Stimulated activated CD4-positive, alpha-beta T cell treated with anti-CD3 and anti-CD28 coated beads, Interleukin-1b, Interleukin-23, amount 100 ng/mL, for 48 hours (primary cell): ENCODE measurements at regions not wholly inside any gene's neighbourhood (a gene's known extent, or its start where the extent isn't known, plus 50 kb on each side); places are given as distances from the start of the nearest gene placed in this dataset.
A peak's percentile ranks its signal among the peaks of the same experiment; 100 is the strongest.
"Not testable (repeated sequence)": the region's sequence is repeated elsewhere in the genome, so short reads cannot be mapped to it uniquely, and the experiment has no call there.

Experiments used
- DNase-seq: peaks from one replicate; pipeline ENCODE4 v3.0.0-alpha.2; 2020

- DNase-seq: no peak
Observed at GRCh38 chr3:43838877-43839276, 148.1 kb downstream of the ABHD5 start.

GRCh38 chr3:43843386-43843785, 152.6 kb downstream of the ABHD5 start:
- no peak for DNase-seq

- no peak for DNase-seq
Observed at GRCh38 chr3:43844757-43845156, 154.0 kb downstream of the ABHD5 start.

- DNase-seq: not testable (repeated sequence)
Observed at GRCh38 chr3:43845553-43845952, 154.8 kb downstream of the ABHD5 start.

GRCh38 chr3:43852066-43852465, 161.3 kb downstream of the ABHD5 start:
- DNase-seq: no peak

GRCh38 chr3:43854283-43854682, 163.5 kb downstream of the ABHD5 start:
- DNase-seq: no peak

GRCh38 chr3:43854916-43855315, 164.2 kb downstream of the ABHD5 start:
- DNase-seq: no peak

GRCh38 chr3:43855674-43856299, 165.0 kb downstream of the ABHD5 start:
- DNase-seq: peak; percentile 44

- no peak for DNase-seq
Observed at GRCh38 chr3:43856351-43856750, 165.6 kb downstream of the ABHD5 start.

GRCh38 chr3:43856761-43857160, 166.0 kb downstream of the ABHD5 start:
- no peak for DNase-seq

- DNase-seq: no peak
Observed at GRCh38 chr3:43857361-43858293, 166.9 kb downstream of the ABHD5 start.

- DNase-seq: no peak
Observed at GRCh38 chr3:43858294-43858701, 167.6 kb downstream of the ABHD5 start.

GRCh38 chr3:43859766-43860165, 169.0 kb downstream of the ABHD5 start:
- no peak for DNase-seq

- no peak for DNase-seq
Observed at GRCh38 chr3:43861635-43862034, 170.9 kb downstream of the ABHD5 start.

- no peak for DNase-seq
Observed at GRCh38 chr3:43862470-43862869, 171.7 kb downstream of the ABHD5 start.

GRCh38 chr3:43862992-43863805, 172.5 kb downstream of the ABHD5 start:
- no peak for DNase-seq

GRCh38 chr3:43863966-43864933, 173.5 kb downstream of the ABHD5 start:
- no peak for DNase-seq

- no peak for DNase-seq
Observed at GRCh38 chr3:43865351-43865750, 174.6 kb downstream of the ABHD5 start.

- DNase-seq: no peak
Observed at GRCh38 chr3:43865887-43866528, 175.3 kb downstream of the ABHD5 start.

- no peak for DNase-seq
Observed at GRCh38 chr3:43866529-43867353, 176.0 kb downstream of the ABHD5 start.
